ENCODE measurements at regions not wholly inside any gene's neighbourhood (a gene's known extent, or its start where the extent isn't known, plus 50 kb on each side); places are given as distances from the start of the nearest gene placed in this dataset.

GRCh38 chr12:91778091-91778832 is 367.4 kb downstream of the BTG1 start:
- TF ChIP-seq, protein P1, sequence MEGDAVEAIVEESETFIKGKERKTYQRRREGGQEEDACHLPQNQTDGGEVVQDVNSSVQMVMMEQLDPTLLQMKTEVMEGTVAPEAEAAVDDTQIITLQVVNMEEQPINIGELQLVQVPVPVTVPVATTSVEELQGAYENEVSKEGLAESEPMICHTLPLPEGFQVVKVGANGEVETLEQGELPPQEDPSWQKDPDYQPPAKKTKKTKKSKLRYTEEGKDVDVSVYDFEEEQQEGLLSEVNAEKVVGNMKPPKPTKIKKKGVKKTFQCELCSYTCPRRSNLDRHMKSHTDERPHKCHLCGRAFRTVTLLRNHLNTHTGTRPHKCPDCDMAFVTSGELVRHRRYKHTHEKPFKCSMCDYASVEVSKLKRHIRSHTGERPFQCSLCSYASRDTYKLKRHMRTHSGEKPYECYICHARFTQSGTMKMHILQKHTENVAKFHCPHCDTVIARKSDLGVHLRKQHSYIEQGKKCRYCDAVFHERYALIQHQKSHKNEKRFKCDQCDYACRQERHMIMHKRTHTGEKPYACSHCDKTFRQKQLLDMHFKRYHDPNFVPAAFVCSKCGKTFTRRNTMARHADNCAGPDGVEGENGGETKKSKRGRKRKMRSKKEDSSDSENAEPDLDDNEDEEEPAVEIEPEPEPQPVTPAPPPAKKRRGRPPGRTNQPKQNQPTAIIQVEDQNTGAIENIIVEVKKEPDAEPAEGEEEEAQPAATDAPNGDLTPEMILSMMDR (IDR thresholded peaks at IDR 0.05), result no peak
- no peak for TF ChIP-seq POLR2A (IDR thresholded peaks at IDR 0.05)

Measured in right lobe of liver (tissue), 4 donors.